ENCODE measurements at regions not wholly inside any gene's neighbourhood (a gene's known extent, or its start where the extent isn't known, plus 50 kb on each side); places are given as distances from the start of the nearest gene placed in this dataset.
"Not testable (repeated sequence)": the region's sequence is repeated elsewhere in the genome, so short reads cannot be mapped to it uniquely, and the experiment has no call there.

DNA sequence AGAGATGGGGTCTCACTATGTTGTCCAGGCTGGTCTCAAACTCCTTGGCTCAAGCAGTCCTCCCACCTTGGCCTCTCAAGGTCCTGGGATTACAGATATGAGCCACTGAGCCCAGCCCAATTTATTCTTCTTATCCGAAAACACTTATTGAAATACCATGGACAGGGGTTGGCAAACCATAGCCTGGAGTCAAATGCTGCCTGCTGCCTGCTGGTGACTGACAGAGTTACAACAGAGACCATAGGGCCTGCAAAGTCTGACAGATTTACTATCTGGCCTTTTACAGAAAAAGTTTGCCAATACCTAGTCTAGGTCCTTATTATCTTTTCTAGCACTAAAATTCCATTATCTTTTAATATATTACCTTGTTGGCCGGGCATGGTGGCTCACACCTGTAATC, 87.1 kb upstream of the ZNF281 start:
- peak; percentile 14 for DNase-seq

DNA sequence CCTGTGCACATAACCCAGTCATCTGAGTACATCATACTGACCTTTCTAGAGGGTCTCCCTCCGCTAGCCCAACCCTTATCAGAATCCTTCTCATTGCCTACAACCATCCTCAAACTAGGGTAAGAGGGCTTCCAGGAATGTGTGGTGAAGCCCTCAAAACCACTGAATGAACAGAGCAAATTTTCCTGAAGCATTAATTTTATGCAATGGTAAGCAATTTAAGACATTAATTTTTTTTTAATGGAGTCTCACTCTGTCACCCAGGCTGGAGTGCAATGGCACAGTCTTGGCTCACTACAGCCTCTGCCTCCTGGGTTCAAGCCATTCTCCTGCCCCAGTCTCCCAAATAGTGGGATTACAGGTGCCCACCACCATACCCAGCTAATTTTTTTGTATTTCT, 86.1 kb upstream of the ZNF281 start:
- no peak for DNase-seq

DNA sequence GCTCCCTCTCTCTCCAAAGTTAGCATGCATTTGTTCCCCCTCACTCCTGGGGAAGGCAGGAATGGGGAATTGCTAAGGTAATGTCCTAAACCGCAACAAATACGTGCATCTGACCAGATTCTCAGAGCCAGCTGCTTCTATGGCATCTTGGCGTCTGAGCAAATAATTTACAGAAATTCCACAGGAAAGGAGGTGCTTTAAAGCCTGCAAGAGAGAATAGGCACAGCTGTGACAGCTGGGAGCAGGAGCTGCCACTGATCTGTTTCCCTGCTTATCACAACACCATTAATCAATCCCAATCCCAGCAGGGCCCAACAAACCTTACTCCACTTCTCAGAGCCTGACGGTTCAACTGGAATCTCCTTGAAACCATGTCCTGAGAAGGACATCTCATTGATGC, 83.5 kb upstream of the ZNF281 start:
- DNase-seq, result no peak

DNA sequence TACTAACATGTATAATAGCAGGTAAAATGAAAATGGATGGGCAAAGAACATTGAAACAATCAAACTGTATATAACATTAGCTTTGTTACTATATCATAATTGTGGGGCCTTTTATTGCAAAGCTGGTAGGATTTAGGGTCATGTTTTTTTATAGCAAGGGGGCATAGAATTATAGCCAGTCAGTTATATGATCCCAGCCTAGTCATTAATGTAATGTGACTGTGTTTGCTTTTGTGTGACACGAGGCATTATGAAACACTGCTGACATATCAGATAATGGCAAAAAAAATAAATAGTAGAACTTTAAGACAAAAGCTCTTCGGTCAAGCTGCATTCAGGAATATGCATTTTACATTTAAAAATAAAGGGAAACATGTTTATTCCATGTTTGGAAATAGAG, 81.3 kb upstream of the ZNF281 start:
- DNase-seq, result no peak

DNA sequence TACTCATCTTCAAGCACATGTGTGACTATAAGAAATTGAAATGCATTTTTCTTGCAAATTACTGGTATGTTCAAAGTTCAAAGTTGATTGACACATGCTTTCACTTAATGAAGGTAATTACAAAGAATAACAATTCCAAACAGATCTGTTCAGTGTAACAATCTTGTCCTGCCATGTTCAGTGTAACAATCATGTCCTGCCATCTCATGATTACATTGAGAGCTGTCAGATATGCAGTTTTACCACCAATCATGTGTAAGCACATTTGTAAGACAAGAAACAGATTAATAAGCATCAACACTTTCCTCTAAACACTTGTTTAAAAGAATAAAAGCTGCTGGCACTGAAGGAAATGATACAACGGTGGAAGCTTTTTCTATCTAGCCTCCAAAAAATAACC, 80.3 kb upstream of the ZNF281 start:
- DNase-seq, result no peak

DNA sequence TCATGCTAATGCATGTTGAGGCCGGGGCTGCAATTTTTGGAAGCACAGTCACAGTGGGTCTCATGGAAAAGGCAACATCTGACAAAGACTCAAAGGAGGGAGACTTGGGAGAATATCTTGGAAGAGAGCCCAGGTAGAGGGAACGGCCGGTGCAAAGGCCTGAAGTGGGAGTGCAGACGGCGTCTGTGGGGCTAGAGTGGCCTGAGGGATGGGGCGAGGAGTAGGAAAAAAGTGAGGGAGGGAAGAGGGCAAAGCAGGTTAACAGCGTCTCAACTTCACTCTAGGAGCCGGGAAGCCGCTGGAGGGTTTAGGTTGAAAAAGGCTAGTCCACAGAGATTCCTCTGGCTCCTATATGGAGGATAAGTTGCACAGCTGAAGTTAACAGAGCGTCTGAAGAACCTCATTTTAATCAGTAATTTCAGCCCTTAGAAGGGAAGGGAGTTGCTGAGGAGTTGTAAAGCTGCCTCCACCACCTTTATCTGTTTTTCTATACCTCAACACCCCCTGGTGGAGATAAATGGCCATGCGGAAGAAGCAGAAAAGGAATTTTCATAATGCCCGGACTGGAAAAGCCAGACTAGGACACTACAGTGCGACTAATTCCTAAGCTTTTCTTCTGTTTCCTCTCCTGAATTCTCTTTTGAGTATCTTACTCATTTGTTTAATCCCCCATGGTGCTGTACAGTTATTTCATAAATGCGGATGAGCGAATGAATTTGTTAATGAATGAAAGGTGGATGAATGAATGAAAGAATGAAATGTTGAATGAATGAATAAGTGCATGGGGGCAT, 78.7 kb upstream of the ZNF281 start:
- peak; percentile 88 for DNase-seq

DNA sequence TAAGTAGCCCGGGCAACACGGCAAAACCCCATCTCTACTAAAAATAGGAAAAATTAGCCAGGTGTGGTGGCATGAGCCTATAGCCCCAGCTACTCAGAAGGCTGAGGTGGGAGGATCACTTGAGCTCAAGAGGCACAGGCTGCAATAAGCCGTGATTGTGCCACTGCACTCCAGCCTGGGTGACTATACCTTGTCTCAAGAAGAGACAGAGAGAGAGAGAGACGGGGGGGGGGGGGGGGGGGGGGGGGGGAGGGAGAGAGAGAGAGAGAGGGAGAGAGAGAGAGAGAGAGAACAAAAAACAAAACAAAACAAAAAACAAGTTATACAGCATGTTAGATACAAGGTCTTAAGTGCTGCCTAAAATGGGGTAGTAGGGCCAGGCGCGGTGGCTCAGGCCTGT, 77.8 kb upstream of the ZNF281 start:
- no peak for DNase-seq

DNA sequence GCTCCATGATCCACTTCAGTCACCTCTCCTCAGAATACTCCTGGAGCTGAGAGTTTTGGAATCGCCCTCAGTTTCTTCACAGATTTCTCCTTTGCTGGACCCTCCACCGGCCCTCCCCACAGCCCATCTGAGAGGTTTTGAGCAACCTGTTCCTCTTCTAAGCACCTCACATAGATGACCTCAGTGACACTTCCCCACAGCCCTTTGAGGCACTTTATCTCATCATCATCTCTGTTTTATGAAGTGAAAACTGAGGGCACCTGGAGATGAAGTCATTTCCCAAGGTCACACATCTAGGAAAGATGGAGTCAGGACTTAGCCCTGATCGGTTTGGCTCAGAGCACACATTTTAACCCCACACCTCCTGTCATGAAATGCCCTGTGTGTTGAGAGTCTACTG, 76.8 kb upstream of the ZNF281 start:
- DNase-seq, result no peak

DNA sequence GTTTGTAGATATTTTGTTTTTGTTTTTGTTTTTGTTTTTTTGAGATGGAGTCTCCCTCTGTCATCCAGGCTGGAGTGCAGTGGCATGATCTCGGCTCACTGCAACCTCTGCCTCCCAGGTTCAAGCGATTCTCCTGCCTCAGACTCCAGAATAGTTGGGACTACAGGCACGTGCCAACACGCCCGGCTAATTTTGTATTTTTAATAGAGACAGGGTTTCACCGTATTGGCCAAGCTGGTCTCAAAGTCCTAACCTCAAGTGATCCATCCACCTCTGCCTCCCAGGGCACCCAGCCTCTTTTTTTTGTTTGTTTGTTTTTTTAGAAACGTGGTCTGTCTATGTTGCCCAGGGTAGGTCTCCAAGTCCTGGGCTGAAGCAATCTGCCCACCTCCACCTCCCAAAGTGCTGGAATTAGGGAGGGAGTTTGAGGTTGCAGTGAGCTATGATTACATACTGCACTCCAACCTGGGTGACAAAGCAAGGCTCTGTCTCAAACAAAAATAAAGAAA, 74.7 kb upstream of the ZNF281 start:
- not testable (repeated sequence) for DNase-seq

DNA sequence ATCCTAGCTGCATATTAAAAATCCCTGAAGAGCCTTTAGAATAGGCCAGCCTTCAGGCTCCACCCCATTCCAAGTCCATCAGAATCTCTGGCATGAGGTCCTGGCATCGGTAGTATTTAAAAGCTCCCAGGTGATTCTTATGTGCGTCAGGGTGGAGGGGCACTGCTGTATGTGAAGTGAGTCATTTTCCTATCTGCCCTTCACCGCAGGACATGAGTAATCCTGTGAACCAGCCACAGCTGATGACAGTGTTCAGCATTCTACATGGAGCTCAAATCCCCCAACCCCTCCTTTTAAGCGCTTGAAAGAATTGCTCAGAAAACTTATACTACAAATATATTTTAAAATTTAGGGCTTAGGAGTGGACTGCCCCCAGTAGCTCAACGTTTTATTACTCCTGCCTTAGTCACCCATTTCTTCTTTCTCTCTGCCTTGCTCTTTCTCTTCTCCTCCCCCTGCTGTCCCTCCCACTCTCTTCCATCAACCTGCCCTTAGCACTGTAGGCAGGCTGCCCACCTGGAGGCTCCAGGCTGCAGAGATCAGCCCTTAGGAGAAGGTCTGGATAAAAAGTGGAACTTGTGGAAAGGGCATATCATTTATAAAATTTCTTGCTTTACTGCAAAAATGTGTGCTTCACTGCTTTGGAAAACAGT, 73.8 kb upstream of the ZNF281 start:
- peak; percentile 69 for DNase-seq

DNA sequence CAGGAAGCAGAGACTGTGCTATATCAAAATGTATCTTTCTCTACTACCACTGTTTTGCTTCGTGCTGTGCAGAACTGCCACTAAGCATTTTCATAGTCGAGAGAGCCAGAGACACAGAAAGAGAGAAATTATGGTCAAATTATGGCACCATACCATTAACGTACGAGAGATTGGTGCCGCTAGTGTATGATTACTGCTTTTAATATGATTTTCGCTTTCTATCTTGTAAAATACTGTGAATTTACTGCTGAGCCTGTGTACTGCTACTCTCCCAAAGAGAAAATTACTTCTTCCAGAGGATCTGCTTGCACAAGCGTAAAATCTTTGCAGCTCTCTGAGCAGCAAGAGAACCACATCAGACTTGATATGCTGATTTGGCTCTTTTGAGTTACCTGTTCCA, 71.1 kb upstream of the ZNF281 start:
- no peak for DNase-seq

DNA sequence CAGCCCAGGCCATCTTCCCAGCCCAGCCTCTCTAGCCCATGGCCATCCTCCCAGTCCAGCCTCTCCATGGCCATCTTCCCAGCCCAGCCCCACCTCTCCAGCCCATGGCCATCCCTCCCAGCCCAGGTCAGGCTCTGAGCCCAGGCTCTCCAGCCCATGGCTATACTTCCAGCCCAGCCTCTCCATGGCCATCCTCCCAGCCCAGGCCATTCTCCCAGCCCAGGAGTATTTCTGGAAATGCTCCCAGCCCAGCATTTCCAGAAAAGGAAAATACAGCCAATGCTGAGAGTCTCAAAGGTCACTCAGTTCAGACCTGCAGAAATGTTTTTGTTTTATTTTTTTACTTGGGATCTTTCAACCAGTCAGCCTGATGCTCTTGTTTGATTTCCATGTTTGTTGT, 70.0 kb upstream of the ZNF281 start:
- no peak for DNase-seq

DNA sequence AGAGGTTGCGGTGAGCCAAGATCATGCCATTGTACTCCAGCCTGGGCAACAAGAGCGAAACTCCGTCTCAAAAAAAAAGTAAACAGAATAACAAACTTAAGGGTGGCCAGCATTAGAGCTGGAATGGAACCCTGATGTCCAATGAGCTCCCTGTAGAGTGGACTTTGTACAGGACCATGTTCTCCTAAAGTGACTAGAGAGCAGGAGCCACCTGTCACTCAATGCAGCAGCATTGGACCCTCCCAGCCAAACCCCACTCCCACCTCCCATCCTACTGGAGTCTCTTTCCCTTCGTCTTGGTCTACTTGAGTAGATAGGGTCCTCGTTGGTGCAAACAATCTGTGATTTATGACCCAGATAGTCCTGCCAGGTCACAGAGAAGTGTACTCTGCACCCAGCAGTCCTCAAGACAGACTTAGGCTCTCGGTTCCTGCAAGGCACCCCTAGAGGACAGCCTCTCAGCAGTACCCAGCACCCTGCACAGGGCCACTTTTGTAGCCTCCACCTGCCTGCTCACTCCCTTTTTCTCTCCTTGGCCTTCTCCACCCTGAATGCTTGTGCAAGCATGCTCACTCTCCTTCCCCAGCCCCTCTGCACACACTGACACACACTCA, 69.2 kb upstream of the ZNF281 start:
- DNase-seq, result no peak

DNA sequence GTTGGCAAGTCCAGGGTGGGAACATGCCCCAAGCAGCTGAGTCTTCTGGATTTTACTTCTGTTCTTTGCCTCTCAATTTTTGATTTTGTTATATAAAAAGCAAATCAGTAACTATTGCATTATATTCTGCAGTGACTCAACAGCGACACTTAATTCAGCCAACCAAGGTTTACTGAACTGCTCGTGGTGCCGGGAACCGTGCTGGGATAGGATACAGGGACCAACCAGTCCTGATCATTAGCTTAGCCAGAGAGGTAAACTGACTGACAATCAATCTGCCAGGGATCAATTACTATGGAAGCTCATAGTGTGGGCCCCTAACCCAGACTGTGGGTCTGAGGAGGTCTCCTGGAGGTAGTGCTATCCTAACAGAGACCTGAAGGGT, 68.4 kb upstream of the ZNF281 start:
- no peak for DNase-seq

DNA sequence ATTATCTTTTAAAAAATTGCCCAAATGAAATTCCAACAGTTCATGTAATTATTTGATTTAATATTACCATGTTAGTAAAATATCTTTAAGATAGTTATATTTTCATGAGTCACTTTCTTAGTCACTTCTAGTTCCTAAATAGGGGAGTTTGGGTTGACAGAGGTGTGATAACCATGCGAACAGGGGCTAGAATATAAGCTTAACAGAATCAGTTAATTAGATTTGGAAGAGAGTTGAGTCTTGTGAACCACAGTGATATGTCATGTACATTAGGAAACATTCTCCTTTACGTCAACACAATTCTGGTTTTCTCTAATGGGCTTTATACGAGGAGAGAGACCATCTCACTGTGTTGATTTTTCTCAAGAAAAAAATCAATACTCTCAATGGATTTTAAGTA, 64.8 kb upstream of the ZNF281 start:
- DNase-seq, result no peak

DNA sequence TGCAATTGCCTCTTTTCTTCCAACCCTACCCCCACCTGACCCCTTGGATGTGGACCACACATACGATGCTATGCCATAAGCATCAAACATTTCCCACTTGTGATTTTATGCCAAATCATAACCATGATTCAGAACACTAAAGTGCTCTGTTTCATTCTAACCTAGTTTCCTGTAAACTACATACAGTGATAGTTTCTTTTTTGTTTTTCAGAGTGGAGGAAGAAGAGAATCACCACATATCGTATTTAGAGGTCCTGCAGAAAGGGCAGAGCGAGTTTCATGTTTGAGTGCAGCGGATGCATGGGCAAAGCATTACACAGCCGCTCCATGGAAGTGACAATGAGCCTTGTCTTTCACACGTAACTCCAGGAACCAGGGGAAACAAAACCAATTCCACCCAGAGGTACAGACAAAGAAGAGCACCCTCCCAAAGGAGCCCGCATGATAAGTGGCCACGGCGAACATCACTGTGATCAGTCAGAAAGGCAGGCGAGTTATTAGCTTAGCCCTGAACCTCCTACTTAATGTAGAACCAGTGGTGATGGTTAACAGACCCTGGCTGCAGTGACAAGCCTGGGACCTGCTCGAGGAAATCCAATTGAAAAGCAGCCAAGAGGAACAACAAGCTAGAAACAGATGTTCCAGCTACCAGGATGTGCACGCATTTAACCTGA, 64.0 kb upstream of the ZNF281 start:
- no peak for DNase-seq

DNA sequence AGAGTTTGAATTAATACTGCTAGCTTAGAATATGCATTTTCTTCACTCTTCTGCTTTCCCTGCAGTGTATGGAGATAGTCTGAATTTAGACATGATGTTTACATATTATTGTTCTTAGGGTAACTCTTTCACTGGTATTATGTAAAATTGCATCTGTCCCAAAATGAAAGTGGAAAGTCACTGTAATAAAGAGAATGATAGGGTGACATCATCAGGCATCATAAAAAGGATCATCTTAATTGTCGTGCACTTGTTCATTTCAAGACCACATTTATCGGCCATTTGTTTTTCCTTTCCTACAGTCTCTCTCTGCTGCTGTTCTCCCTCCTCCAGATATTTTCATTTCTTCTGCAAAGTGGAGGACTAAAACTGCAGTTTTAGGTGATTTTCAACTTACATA, 61.9 kb upstream of the ZNF281 start:
- DNase-seq, result no peak

DNA sequence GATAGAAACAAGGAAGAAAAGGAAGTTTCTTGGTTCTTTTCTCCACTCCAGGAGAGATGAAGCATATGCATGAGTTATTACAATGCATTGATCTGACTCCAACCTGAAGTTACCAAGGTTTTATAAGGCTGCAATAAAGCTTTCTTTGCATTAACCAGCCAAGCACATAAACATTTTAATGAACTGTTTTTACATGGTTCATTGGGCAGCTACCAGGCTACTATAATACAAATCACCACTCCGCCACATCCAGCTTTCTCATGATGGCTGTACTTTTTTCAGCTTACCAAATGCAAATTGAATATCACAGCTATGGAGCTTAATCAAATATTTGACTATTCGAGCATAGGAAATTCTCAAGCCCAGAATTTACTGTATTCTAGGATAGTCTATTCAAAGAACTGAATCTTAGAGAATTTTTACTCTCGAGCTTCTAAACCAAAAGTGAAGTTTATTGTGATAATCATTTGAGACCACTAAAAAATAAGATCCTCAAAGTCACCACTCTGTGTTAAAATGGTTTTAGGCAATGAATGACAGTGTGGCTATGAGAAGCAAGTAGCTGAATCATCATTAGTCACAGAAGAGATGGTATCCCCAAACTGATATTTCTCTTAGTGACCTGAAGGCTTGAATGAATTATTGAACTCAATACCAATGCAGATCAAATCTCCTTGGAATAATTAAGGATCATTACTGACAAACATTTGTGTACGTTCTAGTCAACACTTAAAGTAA, 58.6 kb upstream of the ZNF281 start:
- no peak for DNase-seq

DNA sequence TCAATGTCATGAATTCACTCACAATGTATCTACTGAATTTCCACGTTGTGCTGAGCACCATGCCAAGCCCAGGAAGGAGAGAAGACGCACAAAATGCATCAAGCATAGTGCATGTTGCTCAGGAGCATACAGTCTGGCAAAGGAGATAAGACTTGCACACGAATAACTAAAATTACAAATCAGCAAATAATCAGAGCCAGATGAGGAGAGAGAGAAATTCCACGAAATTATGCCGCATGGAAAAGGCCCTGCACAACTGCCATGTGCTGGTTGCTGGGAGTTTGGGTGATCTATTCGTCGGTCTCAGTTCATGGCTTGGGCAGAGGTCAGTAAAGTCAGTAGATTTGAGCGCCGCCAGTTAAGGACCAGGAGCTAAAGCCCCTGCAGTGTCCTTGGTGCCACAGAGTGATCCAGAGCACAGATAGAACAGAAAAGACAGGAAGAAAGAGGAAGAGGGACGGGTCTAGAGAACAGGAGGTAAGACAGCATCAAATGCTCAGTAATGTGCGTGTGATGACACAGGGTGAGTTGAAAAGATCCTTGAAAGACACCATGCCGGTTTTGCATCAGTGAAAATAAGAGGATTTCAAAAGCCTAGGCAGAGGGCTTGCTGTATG, 55.1 kb upstream of the ZNF281 start:
- no peak for DNase-seq

All from hematopoietic multipotent progenitor cell treated with erythropoietin and hydrocortisone succinate and interleukin-3 and kit ligand, for 4 days (in vitro differentiated cells).